PFSK-1 (cell line): ENCODE measurements at regions not wholly inside any gene's neighbourhood (a gene's known extent, or its start where the extent isn't known, plus 50 kb on each side); places are given as distances from the start of the nearest gene placed in this dataset.

Source experiments
- FOXP2 ChIP-seq: optimal IDR thresholded peaks from 2 replicates; pipeline ENCODE3; 2011; ENCODE audit warnings: borderline replicate concordance, control low read depth, inconsistent platforms; ENCODE audit not compliant: insufficient read depth; ENCODE audit errors: extremely low read length, extremely low read depth
- POLR2AphosphoS5 ChIP-seq: IDR thresholded peaks from 2 replicates; pipeline ENCODE4 v1.6.1; 2012; ENCODE audit warnings: low read depth, mild to moderate bottlenecking, control low read depth, low read length, moderate library complexity
- SIN3A ChIP-seq: IDR thresholded peaks from 2 replicates; pipeline ENCODE4 v1.6.1; 2012; ENCODE audit warnings: mild to moderate bottlenecking, low read length, moderate library complexity, borderline replicate concordance; ENCODE audit not compliant: insufficient read depth
- TAF1 ChIP-seq: IDR thresholded peaks from 2 replicates; pipeline ENCODE4 v1.6.1; 2012; ENCODE audit warnings: low read length, control low read depth, borderline replicate concordance; ENCODE audit not compliant: insufficient read depth
- TF ChIP-seq, protein P1 (sequence below), 2 experiments: IDR thresholded peaks; 2 replicates each; pipeline versions ENCODE4 v1.6.1 to v1.8.0; 2011 to 2012; ENCODE audit warnings: low read depth in 2 of 2, low read length in 2 of 2, control low read depth in 1 of 2, inconsistent platforms in 1 of 2, mild to moderate bottlenecking in 1 of 2, moderate library complexity in 1 of 2; ENCODE audit not compliant: insufficient read depth in 1 of 2

- TF ChIP-seq POLR2AphosphoS5 (no peak), FOXP2 (no peak)
Observed at GRCh38 chr2:18940184-18940583, 350.8 kb upstream of the NT5C1B start.

DNA sequence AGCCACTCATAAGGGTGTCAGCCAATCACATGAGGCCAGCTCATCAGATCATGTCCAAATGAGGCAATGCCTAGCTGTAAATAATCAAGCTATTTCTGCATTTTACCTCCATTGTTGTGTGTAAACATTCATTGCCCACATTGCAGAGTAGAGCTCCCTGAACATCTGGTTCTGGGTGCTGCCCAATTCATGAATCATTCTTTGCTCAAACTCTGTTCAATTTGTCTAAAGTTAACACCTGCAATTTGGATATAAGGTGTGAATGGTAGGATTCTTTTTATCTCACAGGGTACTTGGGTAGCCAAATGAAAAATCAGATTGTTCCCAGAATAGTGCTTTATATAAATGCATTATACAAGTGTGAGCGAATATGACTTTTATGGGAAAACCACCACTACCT, 345.5 kb upstream of the NT5C1B start:
- TF ChIP-seq, protein P1, sequence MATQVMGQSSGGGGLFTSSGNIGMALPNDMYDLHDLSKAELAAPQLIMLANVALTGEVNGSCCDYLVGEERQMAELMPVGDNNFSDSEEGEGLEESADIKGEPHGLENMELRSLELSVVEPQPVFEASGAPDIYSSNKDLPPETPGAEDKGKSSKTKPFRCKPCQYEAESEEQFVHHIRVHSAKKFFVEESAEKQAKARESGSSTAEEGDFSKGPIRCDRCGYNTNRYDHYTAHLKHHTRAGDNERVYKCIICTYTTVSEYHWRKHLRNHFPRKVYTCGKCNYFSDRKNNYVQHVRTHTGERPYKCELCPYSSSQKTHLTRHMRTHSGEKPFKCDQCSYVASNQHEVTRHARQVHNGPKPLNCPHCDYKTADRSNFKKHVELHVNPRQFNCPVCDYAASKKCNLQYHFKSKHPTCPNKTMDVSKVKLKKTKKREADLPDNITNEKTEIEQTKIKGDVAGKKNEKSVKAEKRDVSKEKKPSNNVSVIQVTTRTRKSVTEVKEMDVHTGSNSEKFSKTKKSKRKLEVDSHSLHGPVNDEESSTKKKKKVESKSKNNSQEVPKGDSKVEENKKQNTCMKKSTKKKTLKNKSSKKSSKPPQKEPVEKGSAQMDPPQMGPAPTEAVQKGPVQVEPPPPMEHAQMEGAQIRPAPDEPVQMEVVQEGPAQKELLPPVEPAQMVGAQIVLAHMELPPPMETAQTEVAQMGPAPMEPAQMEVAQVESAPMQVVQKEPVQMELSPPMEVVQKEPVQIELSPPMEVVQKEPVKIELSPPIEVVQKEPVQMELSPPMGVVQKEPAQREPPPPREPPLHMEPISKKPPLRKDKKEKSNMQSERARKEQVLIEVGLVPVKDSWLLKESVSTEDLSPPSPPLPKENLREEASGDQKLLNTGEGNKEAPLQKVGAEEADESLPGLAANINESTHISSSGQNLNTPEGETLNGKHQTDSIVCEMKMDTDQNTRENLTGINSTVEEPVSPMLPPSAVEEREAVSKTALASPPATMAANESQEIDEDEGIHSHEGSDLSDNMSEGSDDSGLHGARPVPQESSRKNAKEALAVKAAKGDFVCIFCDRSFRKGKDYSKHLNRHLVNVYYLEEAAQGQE (IDR thresholded peaks at IDR 0.05; ENCODE audit: insufficient read depth in 1 of 2, low read depth in 2 of 2, low read length in 2 of 2), result no peak
- no peak for TF ChIP-seq FOXP2
- no peak for TF ChIP-seq SIN3A
- TF ChIP-seq TAF1, result no peak
- TF ChIP-seq POLR2AphosphoS5, result no peak

GRCh38 chr2:18932853-18933252, 343.5 kb upstream of the NT5C1B start:
- TF ChIP-seq POLR2AphosphoS5 (no peak), TAF1 (no peak), SIN3A (no peak), FOXP2 (no peak)
- TF ChIP-seq, protein P1 (IDR thresholded peaks at IDR 0.05; ENCODE audit: insufficient read depth in 1 of 2, low read depth in 2 of 2, low read length in 2 of 2), result no peak

GRCh38 chr2:18930971-18931370, 341.6 kb upstream of the NT5C1B start:
- no peak for TF ChIP-seq POLR2AphosphoS5
- no peak for TF ChIP-seq SIN3A
- TF ChIP-seq, protein P1 (IDR thresholded peaks at IDR 0.05; ENCODE audit: insufficient read depth in 1 of 2, low read depth in 2 of 2, low read length in 2 of 2), result no peak
- no peak for TF ChIP-seq TAF1
- TF ChIP-seq FOXP2, result no peak

- no peak for TF ChIP-seq TAF1
- TF ChIP-seq POLR2AphosphoS5, result no peak
- TF ChIP-seq FOXP2, result no peak
- no peak for TF ChIP-seq SIN3A
- TF ChIP-seq, protein P1 (IDR thresholded peaks at IDR 0.05; ENCODE audit: insufficient read depth in 1 of 2, low read depth in 2 of 2, low read length in 2 of 2), result no peak
Observed at GRCh38 chr2:18927525-18928232, 338.3 kb upstream of the NT5C1B start.
